DND-41 (cell line): ENCODE measurements at regions not wholly inside any gene's neighbourhood (a gene's known extent, or its start where the extent isn't known, plus 50 kb on each side); places are given as distances from the start of the nearest gene placed in this dataset.

Experiments used
- EZH2 ChIP-seq: IDR thresholded peaks from 3 replicates; pipeline ENCODE4 v1.6.1; 2012; ENCODE audit warnings: borderline replicate concordance, low read depth, mild to moderate bottlenecking, moderate library complexity, low read length, inconsistent platforms; ENCODE audit not compliant: severe bottlenecking
- TF ChIP-seq, protein P1 (sequence below): IDR thresholded peaks from 2 replicates; pipeline ENCODE4 v1.5.1; 2012; ENCODE audit warnings: borderline replicate concordance, low read length, moderate library complexity, mild to moderate bottlenecking; ENCODE audit not compliant: poor library complexity, severe bottlenecking; ENCODE audit errors: extremely low read depth

DNA sequence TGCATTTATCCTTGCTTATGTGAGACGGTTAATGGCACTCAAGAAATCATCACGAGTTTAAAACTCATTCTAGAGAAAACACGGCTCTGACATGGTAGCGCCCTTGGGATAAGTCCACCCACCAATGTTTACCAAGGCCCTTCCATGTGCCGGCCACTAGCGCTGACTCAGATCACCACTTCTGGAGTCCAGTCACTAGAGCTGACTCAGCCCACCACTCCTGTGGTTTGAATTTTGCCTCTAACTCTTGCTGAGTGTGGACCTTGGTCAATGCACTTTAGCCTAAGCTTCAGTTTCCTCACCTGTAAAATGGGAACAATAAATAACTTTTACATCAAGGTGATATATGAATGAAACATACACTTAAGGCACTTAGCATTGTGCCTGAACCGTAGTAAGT lies 358.4 kb upstream of the PROK2 start:
- TF ChIP-seq, protein P1, sequence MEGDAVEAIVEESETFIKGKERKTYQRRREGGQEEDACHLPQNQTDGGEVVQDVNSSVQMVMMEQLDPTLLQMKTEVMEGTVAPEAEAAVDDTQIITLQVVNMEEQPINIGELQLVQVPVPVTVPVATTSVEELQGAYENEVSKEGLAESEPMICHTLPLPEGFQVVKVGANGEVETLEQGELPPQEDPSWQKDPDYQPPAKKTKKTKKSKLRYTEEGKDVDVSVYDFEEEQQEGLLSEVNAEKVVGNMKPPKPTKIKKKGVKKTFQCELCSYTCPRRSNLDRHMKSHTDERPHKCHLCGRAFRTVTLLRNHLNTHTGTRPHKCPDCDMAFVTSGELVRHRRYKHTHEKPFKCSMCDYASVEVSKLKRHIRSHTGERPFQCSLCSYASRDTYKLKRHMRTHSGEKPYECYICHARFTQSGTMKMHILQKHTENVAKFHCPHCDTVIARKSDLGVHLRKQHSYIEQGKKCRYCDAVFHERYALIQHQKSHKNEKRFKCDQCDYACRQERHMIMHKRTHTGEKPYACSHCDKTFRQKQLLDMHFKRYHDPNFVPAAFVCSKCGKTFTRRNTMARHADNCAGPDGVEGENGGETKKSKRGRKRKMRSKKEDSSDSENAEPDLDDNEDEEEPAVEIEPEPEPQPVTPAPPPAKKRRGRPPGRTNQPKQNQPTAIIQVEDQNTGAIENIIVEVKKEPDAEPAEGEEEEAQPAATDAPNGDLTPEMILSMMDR: no peak
- TF ChIP-seq EZH2: no peak
